Stomach (tissue), 8 donors: ENCODE measurements at regions not wholly inside any gene's neighbourhood (a gene's known extent, or its start where the extent isn't known, plus 50 kb on each side); places are given as distances from the start of the nearest gene placed in this dataset.

Experiments used
- DNase-seq, 2 donors: peaks; one replicate each; pipeline versions ENCODE4 v3.0.0 to v3.0.0-alpha.2; 2013 to 2019
- H3K27ac ChIP-seq, 5 donors: fragments of 200-600 bp in 4 of 5; sonication (generic) in 4 of 5; one replicate each; pipeline ENCODE4 v1.5.1; 2013 to 2019; ENCODE audit warnings: mild to moderate bottlenecking in 1 of 5, moderate library complexity in 1 of 5
- H3K27me3 ChIP-seq, 3 donors: fragments of 200-600 bp; sonication (generic); one replicate each; pipeline ENCODE4 v1.5.1; 2017 to 2019; ENCODE audit warnings: mixed run types in 1 of 3
- H3K36me3 ChIP-seq, 4 donors: fragments of 200-600 bp; sonication (generic); 1 replicate in 3 of 4; 2 replicates in 1 of 4; pipeline ENCODE4 v1.5.1; 2016 to 2019
- H3K4me1 ChIP-seq, 4 donors: fragments of 200-600 bp; sonication (generic); one replicate each; pipeline ENCODE4 v1.5.1; 2016 to 2019
- H3K4me3 ChIP-seq, 4 donors: fragments of 200-600 bp; sonication (generic) in 3 of 4; one replicate each; pipeline ENCODE4 v1.5.1; 2016 to 2019; ENCODE audit warnings: mild to moderate bottlenecking in 1 of 4
- H3K9me3 ChIP-seq, 4 donors: fragments of 200-600 bp; sonication (generic); one replicate each; pipeline ENCODE4 v1.5.1; 2016 to 2019
- CTCF ChIP-seq, 7 experiments: fragments of 450-650 bp in 4 of 7; fragments of 200-600 bp in 3 of 7; sonication (generic) in 3 of 7; IDR thresholded peaks; one replicate each; pipeline ENCODE4 v1.5.1; 2016 to 2019; ENCODE audit warnings: antibody characterized with exemption in 7 of 7, control low read depth in 2 of 7, mild to moderate bottlenecking in 1 of 7
- EP300 ChIP-seq: sonication (generic); formaldehyde crosslinking; IDR thresholded peaks from one replicate; pipeline ENCODE4 v1.6.1; 2017; ENCODE audit warnings: antibody characterized with exemption
- POLR2A ChIP-seq, 4 donors: fragments of 450-650 bp; IDR thresholded peaks; one replicate each; pipeline ENCODE4 v1.6.1; 2016; ENCODE audit warnings: antibody characterized with exemption in 4 of 4, control low read depth in 2 of 4, mild to moderate bottlenecking in 1 of 4, moderate library complexity in 1 of 4
- POLR2AphosphoS5 ChIP-seq, 3 donors: sonication (generic); formaldehyde crosslinking; IDR thresholded peaks; one replicate each; pipeline ENCODE4 v1.6.1; 2016; ENCODE audit warnings: antibody characterized with exemption in 3 of 3
- WGBS, 5 donors: extraction: QIAGEN DNeasy Blood & Tissue Kit in 3 of 5; methylation state at CpG; one replicate each; pipeline versions ENCODE4 v1.1.5 to v1.1.7; 2013 to 2018; 5-methylcytosine and 5-hydroxymethylcytosine counted together
- intact Hi-C: fragments of 100-400 bp; cut with DNase I; formaldehyde crosslinking; loops from one replicate; pipeline ENCODE4 v1.15.1; 2023; ENCODE audit warnings: low total_unique reads
- donor health status: healthy with polysubstance abuse.
- donor health status: Bipolar disorder and iron deficiency.
- donor health status: healthy.

- 55 to 71% (median 66%) methylated on average over 19 to 37 of the region's 37 CpGs for WGBS, 5 donors
- DNase-seq: no peak
These were observed 87.4 kb upstream of the BHLHE23 start for GRCh38 chr20:63093966-63094766.

GRCh38 chr20:63092660-63093215 lies 86.0 kb upstream of the BHLHE23 start:
- WGBS, 5 donors: 66 to 73% (median 68%) methylated on average over 21 to 25 of the region's 25 CpGs
- intact Hi-C loops: no loop called here
- Histone ChIP-seq H3K36me3 (no peaks in the 10 kb centered on the region), H3K27ac (no peak overlapping the region), H3K27me3 (peaks cover 0 to 90% (median 31%) of the 10 kb centered on the region in 3 donors), H3K9me3 (no peaks in the 10 kb centered on the region), H3K4me3 (no peak overlapping the region), H3K4me1 (no peaks in the 10 kb centered on the region)
- TF ChIP-seq POLR2A (IDR thresholded peaks at IDR 0.05): no peak
- no peak for TF ChIP-seq EP300
- DNase-seq: no peak

More at GRCh38 chr20:63093966-63094766, 87.4 kb upstream of the BHLHE23 start:
- no peak overlapping the region for H3K4me3 ChIP-seq
- H3K36me3 ChIP-seq: no peaks in the 10 kb centered on the region
- H3K9me3 ChIP-seq: no peaks in the 10 kb centered on the region
- H3K27ac ChIP-seq: no peak overlapping the region
- TF ChIP-seq EP300 (no peak), POLR2A (IDR thresholded peaks at IDR 0.05) (no peak), CTCF (IDR thresholded peaks at IDR 0.05) (no peak), POLR2AphosphoS5 (IDR thresholded peaks at IDR 0.05) (no peak)
- H3K4me1 ChIP-seq: no peaks in the 10 kb centered on the region
- H3K27me3 ChIP-seq: peaks cover 0 to 88% (median 31%) of the 10 kb centered on the region in 3 donors
- intact Hi-C loops: no loop called here

GRCh38 chr20:63091901-63092659 lies 85.3 kb upstream of the BHLHE23 start:
- Histone ChIP-seq H3K4me1 (no peaks in the 10 kb centered on the region), H3K4me3 (no peak overlapping the region), H3K27ac (no peak overlapping the region), H3K36me3 (no peaks in the 10 kb centered on the region), H3K27me3 (peaks cover 0 to 90% (median 28%) of the 10 kb centered on the region in 3 donors), H3K9me3 (no peaks in the 10 kb centered on the region)
- 78 to 82% (median 81%) methylated on average over 18 to 31 of the region's 31 CpGs for WGBS, 5 donors
- intact Hi-C loops: no loop called here
- DNase-seq: no peak
- TF ChIP-seq POLR2A (IDR thresholded peaks at IDR 0.05) (no peak), CTCF (IDR thresholded peaks at IDR 0.05) (no peak), EP300 (no peak), POLR2AphosphoS5 (IDR thresholded peaks at IDR 0.05) (no peak)

- H3K27ac ChIP-seq: no peak overlapping the region
- intact Hi-C loops: no loop called here
- H3K9me3 ChIP-seq: no peaks in the 10 kb centered on the region
- H3K27me3 ChIP-seq: peaks cover 0 to 89% (median 18%) of the 10 kb centered on the region in 3 donors
- H3K4me3 ChIP-seq: no peak overlapping the region
- TF ChIP-seq POLR2A (IDR thresholded peaks at IDR 0.05): no peak
- no peak for TF ChIP-seq POLR2AphosphoS5 (IDR thresholded peaks at IDR 0.05)
- no peak for TF ChIP-seq CTCF (IDR thresholded peaks at IDR 0.05)
- no peak for TF ChIP-seq EP300
- DNase-seq: no peak
- no peaks in the 10 kb centered on the region for H3K36me3 ChIP-seq
- WGBS, 5 donors: 66 to 84% (median 73%) methylated on average over 17 to 30 of the region's 30 CpGs
- H3K4me1 ChIP-seq: no peaks in the 10 kb centered on the region
These were observed 84.2 kb upstream of the BHLHE23 start for GRCh38 chr20:63090682-63091571.
